ENCODE measurements at regions not wholly inside any gene's neighbourhood (a gene's known extent, or its start where the extent isn't known, plus 50 kb on each side); places are given as distances from the start of the nearest gene placed in this dataset.

DNA sequence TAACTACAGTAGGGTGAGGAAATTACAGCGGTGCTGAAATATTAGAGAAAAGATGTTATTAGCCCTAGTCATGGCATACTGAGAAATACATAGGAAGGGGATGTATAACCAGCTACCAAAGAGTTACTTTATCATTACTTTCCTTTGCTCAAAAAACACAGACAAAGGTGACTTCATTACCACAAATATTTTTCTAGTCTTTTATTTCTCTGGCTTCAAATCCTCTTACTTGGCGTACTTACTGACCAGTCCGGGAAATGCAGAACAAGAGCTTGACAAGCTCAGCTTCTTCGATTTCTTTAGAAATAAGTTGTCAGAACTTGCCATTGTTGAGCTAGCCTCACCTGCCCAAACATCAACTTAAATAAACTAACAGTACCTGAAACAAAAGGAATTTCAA lies 142.1 kb upstream of the TMCO5A start:
- no peak overlapping the region for H3K27ac ChIP-seq
- TF ChIP-seq, protein P1, sequence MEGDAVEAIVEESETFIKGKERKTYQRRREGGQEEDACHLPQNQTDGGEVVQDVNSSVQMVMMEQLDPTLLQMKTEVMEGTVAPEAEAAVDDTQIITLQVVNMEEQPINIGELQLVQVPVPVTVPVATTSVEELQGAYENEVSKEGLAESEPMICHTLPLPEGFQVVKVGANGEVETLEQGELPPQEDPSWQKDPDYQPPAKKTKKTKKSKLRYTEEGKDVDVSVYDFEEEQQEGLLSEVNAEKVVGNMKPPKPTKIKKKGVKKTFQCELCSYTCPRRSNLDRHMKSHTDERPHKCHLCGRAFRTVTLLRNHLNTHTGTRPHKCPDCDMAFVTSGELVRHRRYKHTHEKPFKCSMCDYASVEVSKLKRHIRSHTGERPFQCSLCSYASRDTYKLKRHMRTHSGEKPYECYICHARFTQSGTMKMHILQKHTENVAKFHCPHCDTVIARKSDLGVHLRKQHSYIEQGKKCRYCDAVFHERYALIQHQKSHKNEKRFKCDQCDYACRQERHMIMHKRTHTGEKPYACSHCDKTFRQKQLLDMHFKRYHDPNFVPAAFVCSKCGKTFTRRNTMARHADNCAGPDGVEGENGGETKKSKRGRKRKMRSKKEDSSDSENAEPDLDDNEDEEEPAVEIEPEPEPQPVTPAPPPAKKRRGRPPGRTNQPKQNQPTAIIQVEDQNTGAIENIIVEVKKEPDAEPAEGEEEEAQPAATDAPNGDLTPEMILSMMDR (IDR thresholded peaks at IDR 0.05): no peak
- no peak for TF ChIP-seq POLR2A (IDR thresholded peaks at IDR 0.05)
- H3K36me3 ChIP-seq: no peaks in the 10 kb centered on the region
- H3K27me3 ChIP-seq: no peaks in the 10 kb centered on the region
- H3K4me3 ChIP-seq: no peak overlapping the region
- H3K9me3 ChIP-seq: no peaks in the 10 kb centered on the region
- H3K4me1 ChIP-seq: no peaks in the 10 kb centered on the region
- no peak for DNase-seq

DNA sequence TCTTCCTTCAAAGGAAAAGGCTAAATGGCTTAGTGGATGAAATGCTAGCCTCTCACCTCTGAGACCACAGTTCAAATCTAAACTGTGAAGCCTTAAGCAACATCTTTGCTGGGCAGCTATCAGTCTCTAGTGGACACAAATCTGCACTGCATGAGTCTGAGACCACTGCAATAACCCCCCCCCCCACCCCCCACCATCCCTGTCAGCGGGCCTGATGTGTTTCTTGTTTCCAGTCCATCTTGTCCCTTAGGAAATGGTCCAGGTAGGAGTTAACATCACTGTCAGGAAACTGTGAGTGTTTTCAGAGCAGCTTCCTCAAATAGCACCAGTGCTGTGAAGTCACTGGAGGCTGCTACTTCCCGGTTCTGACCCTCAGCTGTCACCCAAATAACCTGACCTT lies 140.6 kb upstream of the TMCO5A start:
- Histone ChIP-seq H3K9me3 (no peaks in the 10 kb centered on the region), H3K36me3 (no peaks in the 10 kb centered on the region), H3K27me3 (no peaks in the 10 kb centered on the region), H3K27ac (no peak overlapping the region), H3K4me3 (no peak overlapping the region), H3K4me1 (no peaks in the 10 kb centered on the region)
- no peak for DNase-seq
- no peak for TF ChIP-seq POLR2A (IDR thresholded peaks at IDR 0.05)
- TF ChIP-seq, protein P1 (IDR thresholded peaks at IDR 0.05): no peak

DNA sequence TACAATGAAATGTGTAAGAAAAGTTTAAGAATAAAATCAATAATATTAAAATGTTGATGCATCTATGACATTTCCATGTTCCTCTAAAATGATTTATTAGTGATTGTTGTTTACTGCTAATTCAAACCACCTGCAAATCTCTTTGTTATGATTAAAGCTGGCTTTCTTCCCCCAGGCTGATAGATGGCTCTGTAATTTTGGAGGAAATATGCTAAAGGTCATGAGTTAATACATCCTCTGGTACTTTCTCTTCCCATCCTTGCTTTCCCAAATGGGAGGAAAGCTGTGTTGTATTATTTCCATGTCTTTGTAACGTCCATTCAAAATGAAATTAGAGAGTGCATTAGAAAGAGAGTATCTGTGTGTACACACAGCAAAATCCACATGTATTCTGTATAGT lies 139.5 kb upstream of the TMCO5A start:
- H3K4me1 ChIP-seq: no peaks in the 10 kb centered on the region
- DNase-seq: no peak
- no peak overlapping the region for H3K4me3 ChIP-seq
- no peak overlapping the region for H3K27ac ChIP-seq
- TF ChIP-seq, protein P1 (IDR thresholded peaks at IDR 0.05): no peak
- TF ChIP-seq POLR2A (IDR thresholded peaks at IDR 0.05): no peak
- H3K36me3 ChIP-seq: no peaks in the 10 kb centered on the region
- no peaks in the 10 kb centered on the region for H3K9me3 ChIP-seq
- H3K27me3 ChIP-seq: no peaks in the 10 kb centered on the region

DNA sequence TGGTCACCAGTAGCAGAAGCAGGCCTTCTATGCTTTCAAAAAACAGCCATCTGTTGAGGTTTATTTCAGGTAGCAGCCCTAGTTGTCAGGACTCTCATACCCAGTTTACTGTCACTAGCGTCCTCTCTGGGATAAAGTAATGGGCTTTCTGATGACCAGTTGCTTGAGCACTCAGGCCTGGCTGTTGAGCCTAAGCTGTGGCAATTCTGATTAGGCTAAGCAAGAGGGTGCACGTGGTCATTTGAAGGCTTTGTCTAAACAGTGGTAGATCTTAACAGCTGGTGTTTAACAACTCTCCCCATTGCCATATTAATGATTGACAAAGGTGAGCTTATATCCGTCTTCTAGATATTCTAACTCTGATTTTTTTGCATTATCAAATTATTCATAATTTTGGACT lies 132.9 kb upstream of the TMCO5A start:
- no peak for DNase-seq

DNA sequence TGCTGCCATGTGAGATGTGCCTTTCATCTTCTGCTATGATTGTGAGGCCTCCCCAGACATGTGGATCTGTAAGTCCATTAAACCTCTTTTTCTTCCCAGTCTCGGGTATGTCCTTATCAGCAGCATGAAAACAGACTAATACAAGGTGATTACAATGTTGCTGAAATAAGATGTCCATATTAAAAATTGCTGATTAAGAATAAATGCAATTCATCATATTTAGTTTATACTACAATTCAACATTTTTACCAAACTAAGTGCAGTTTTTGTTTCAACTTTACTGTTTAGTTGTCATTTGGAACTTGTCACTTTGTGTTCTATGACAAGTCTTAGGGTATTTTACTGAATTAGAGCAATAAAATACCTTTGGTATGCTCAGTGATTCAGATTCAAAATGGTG lies 127.6 kb upstream of the TMCO5A start:
- TF ChIP-seq POLR2A (IDR thresholded peaks at IDR 0.05): no peak
- TF ChIP-seq, protein P1 (IDR thresholded peaks at IDR 0.05): no peak
- Histone ChIP-seq H3K9me3 (no peaks in the 10 kb centered on the region), H3K36me3 (no peaks in the 10 kb centered on the region), H3K27me3 (no peaks in the 10 kb centered on the region), H3K4me1 (no peaks in the 10 kb centered on the region), H3K27ac (no peak overlapping the region), H3K4me3 (no peak overlapping the region)
- DNase-seq: no peak

More for the DNA sequence above, 132.9 kb upstream of the TMCO5A start:
- H3K36me3 ChIP-seq: no peaks in the 10 kb centered on the region
- H3K4me3 ChIP-seq: no peak overlapping the region
- H3K27ac ChIP-seq: no peak overlapping the region
- no peaks in the 10 kb centered on the region for H3K27me3 ChIP-seq
- TF ChIP-seq POLR2A (IDR thresholded peaks at IDR 0.05): no peak
- TF ChIP-seq, protein P1 (IDR thresholded peaks at IDR 0.05): no peak
- H3K4me1 ChIP-seq: no peaks in the 10 kb centered on the region
- no peaks in the 10 kb centered on the region for H3K9me3 ChIP-seq

DNA sequence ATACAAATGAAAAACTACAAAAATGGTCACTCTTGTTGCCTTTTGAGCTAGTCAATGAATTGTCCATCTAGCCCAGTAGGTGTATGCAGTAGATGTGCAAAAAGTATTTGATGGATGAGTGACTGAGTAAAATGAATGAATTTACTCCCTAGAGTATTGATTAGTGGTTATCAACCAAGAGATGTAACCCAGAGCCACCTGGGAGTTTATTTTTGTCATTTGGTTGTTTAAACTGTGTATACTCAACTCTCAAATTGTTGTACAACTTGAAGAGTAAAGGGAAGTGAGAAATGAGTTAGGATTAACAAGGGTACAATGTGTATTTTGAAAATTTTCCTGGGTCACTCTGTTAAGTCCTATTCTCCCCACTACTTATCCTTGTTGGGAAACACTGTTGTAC lies 124.1 kb upstream of the TMCO5A start:
- DNase-seq: no peak
- no peak overlapping the region for H3K27ac ChIP-seq
- no peak for TF ChIP-seq POLR2A (IDR thresholded peaks at IDR 0.05)
- TF ChIP-seq, protein P1 (IDR thresholded peaks at IDR 0.05): no peak
- H3K4me1 ChIP-seq: no peaks in the 10 kb centered on the region
- no peaks in the 10 kb centered on the region for H3K9me3 ChIP-seq
- H3K4me3 ChIP-seq: no peak overlapping the region
- no peaks in the 10 kb centered on the region for H3K27me3 ChIP-seq
- H3K36me3 ChIP-seq: no peaks in the 10 kb centered on the region
